HL-60 (cell line): ENCODE measurements at regions not wholly inside any gene's neighbourhood (a gene's known extent, or its start where the extent isn't known, plus 50 kb on each side); places are given as distances from the start of the nearest gene placed in this dataset.
"Not testable (repeated sequence)": the region's sequence is repeated elsewhere in the genome, so short reads cannot be mapped to it uniquely, and the experiment has no call there.

ENCODE experiments used
- POLR2AphosphoS5 ChIP-seq: IDR thresholded peaks from 2 replicates; pipeline ENCODE4 v1.6.1; 2012; ENCODE audit warnings: low read depth
- TF ChIP-seq, protein P1 (sequence below): IDR thresholded peaks from one replicate; pipeline ENCODE4 v1.5.1; 2011; ENCODE audit warnings: low read length, control low read depth, inconsistent platforms; ENCODE audit not compliant: insufficient read depth
- TF ChIP-seq, protein P2 (sequence below): IDR thresholded peaks from 2 replicates; pipeline ENCODE4 v1.6.1; 2012; ENCODE audit warnings: low read depth; ENCODE audit not compliant: insufficient replicate concordance

DNA sequence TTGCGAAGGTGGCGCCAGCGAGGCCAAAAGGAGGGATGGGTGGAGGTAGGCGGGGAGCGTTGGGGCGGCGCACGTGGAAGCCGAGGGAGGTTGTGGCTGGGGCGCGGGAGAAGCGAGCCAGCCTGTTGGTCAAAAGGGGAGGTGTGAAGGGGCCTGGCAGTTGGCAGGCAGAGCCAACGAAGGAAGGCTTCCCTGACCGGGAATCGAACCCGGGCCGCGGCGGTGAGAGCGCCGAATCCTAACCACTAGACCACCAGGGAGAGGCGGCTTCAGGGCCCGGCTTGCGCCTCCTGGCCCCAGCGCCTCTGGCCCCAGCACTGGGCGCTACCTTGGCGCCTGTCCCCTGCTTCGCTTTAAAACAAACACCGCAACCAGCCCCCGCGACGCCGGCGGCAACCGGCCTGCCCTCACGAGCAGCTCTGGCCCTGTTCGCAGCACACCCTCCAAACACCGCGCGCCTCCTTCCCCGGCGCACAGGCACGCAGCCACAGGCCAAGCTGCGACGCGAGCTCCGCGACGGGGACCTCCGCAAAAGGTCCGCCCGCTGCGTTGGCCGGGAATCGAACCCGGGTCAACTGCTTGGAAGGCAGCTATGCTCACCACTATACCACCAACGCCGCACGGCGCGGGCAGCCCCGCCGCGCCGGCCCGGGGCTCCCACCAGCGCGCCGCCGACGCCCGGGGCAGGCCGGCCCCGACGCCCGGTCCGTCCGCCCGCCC, 58.1 kb upstream of the FCGR2A start:
- TF ChIP-seq, protein P1, sequence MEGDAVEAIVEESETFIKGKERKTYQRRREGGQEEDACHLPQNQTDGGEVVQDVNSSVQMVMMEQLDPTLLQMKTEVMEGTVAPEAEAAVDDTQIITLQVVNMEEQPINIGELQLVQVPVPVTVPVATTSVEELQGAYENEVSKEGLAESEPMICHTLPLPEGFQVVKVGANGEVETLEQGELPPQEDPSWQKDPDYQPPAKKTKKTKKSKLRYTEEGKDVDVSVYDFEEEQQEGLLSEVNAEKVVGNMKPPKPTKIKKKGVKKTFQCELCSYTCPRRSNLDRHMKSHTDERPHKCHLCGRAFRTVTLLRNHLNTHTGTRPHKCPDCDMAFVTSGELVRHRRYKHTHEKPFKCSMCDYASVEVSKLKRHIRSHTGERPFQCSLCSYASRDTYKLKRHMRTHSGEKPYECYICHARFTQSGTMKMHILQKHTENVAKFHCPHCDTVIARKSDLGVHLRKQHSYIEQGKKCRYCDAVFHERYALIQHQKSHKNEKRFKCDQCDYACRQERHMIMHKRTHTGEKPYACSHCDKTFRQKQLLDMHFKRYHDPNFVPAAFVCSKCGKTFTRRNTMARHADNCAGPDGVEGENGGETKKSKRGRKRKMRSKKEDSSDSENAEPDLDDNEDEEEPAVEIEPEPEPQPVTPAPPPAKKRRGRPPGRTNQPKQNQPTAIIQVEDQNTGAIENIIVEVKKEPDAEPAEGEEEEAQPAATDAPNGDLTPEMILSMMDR, result not testable (repeated sequence)
- not testable (repeated sequence) for TF ChIP-seq POLR2AphosphoS5
- TF ChIP-seq, protein P2, sequence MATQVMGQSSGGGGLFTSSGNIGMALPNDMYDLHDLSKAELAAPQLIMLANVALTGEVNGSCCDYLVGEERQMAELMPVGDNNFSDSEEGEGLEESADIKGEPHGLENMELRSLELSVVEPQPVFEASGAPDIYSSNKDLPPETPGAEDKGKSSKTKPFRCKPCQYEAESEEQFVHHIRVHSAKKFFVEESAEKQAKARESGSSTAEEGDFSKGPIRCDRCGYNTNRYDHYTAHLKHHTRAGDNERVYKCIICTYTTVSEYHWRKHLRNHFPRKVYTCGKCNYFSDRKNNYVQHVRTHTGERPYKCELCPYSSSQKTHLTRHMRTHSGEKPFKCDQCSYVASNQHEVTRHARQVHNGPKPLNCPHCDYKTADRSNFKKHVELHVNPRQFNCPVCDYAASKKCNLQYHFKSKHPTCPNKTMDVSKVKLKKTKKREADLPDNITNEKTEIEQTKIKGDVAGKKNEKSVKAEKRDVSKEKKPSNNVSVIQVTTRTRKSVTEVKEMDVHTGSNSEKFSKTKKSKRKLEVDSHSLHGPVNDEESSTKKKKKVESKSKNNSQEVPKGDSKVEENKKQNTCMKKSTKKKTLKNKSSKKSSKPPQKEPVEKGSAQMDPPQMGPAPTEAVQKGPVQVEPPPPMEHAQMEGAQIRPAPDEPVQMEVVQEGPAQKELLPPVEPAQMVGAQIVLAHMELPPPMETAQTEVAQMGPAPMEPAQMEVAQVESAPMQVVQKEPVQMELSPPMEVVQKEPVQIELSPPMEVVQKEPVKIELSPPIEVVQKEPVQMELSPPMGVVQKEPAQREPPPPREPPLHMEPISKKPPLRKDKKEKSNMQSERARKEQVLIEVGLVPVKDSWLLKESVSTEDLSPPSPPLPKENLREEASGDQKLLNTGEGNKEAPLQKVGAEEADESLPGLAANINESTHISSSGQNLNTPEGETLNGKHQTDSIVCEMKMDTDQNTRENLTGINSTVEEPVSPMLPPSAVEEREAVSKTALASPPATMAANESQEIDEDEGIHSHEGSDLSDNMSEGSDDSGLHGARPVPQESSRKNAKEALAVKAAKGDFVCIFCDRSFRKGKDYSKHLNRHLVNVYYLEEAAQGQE, result not testable (repeated sequence)
